Mesothelial cell of epicardium (in vitro differentiated cells): ENCODE measurements at regions not wholly inside any gene's neighbourhood (a gene's known extent, or its start where the extent isn't known, plus 50 kb on each side); places are given as distances from the start of the nearest gene placed in this dataset.

Source experiments
- DNase-seq, 2 experiments: peaks; one replicate each; pipeline ENCODE4 v3.0.0; 2021; ENCODE audit warnings: low spot score in 2 of 2; ENCODE audit not compliant: unreplicated experiment in 2 of 2
- H3K27ac Mint-ChIP-seq: 2 replicates; pipeline ENCODE4 v1.8.0; 2021; ENCODE audit warnings: mixed read lengths
- H3K27me3 Mint-ChIP-seq: 2 replicates; pipeline ENCODE4 v1.8.0; 2021; ENCODE audit warnings: low read depth, mixed read lengths
- H3K36me3 Mint-ChIP-seq: 2 replicates; pipeline ENCODE4 v1.8.0; 2021; ENCODE audit warnings: mixed read lengths
- H3K4me1 Mint-ChIP-seq: 2 replicates; pipeline ENCODE4 v1.8.0; 2021; ENCODE audit warnings: mixed read lengths
- H3K4me3 Mint-ChIP-seq: 2 replicates; pipeline ENCODE4 v1.8.0; 2021; ENCODE audit warnings: mild to moderate bottlenecking, moderate library complexity, mixed read lengths
- H3K9me3 Mint-ChIP-seq: 2 replicates; pipeline ENCODE4 v1.8.0; 2021; ENCODE audit warnings: mixed read lengths
- CTCF ChIP-seq: fragments of 200-600 bp; sonication (generic); IDR thresholded peaks from one replicate; pipeline ENCODE4 v1.5.0; 2021; ENCODE audit warnings: antibody characterized with exemption; ENCODE audit not compliant: unreplicated experiment

- H3K4me1 Mint-ChIP-seq = peaks cover 45% of the 10 kb centered on the region
- DNase-seq = no peak
These were observed 391.1 kb downstream of the ARHGEF28 start for GRCh38 chr5:74017112-74017511.

GRCh38 chr5:74016373-74016772 lies 390.4 kb downstream of the ARHGEF28 start:
- H3K27me3 Mint-ChIP-seq = peaks cover 19% of the 10 kb centered on the region
- peak overlapping the region; percentile 44 for H3K27ac Mint-ChIP-seq
- no peak overlapping the region for H3K4me3 Mint-ChIP-seq
- peaks cover 5% of the 10 kb centered on the region for H3K9me3 Mint-ChIP-seq
- H3K4me1 Mint-ChIP-seq = peaks cover 50% of the 10 kb centered on the region
- no peak for DNase-seq
- H3K36me3 Mint-ChIP-seq = no peaks in the 10 kb centered on the region
- TF ChIP-seq CTCF = no peak

More at GRCh38 chr5:74017112-74017511, 391.1 kb downstream of the ARHGEF28 start:
- no peaks in the 10 kb centered on the region for H3K36me3 Mint-ChIP-seq
- H3K27me3 Mint-ChIP-seq = peaks cover 19% of the 10 kb centered on the region
- H3K9me3 Mint-ChIP-seq = peaks cover 5% of the 10 kb centered on the region
- no peak overlapping the region for H3K4me3 Mint-ChIP-seq
- peak overlapping the region; percentile 32 for H3K27ac Mint-ChIP-seq
- TF ChIP-seq CTCF = no peak

- Mint-ChIP-seq H3K27me3 (peaks cover 19% of the 10 kb centered on the region), H3K4me1 (peaks cover 46% of the 10 kb centered on the region), H3K27ac (no peak overlapping the region), H3K4me3 (no peak overlapping the region), H3K9me3 (peaks cover 5% of the 10 kb centered on the region), H3K36me3 (no peaks in the 10 kb centered on the region)
- no peak for TF ChIP-seq CTCF
- no peak for DNase-seq
These were observed 389.7 kb downstream of the ARHGEF28 start for GRCh38 chr5:74015716-74016115.

- Mint-ChIP-seq H3K36me3 (no peaks in the 10 kb centered on the region), H3K27me3 (peaks cover 4% of the 10 kb centered on the region), H3K4me1 (peaks cover 28% of the 10 kb centered on the region), H3K27ac (no peak overlapping the region), H3K9me3 (no peaks in the 10 kb centered on the region), H3K4me3 (no peak overlapping the region)
- DNase-seq = no peak
- TF ChIP-seq CTCF = no peak
These were observed 387.2 kb downstream of the ARHGEF28 start for GRCh38 chr5:74013222-74013621.

GRCh38 chr5:74009502-74009901 lies 383.5 kb downstream of the ARHGEF28 start:
- H3K4me3 Mint-ChIP-seq = no peak overlapping the region
- H3K4me1 Mint-ChIP-seq = peaks cover 10% of the 10 kb centered on the region
- no peak for DNase-seq
- no peak for TF ChIP-seq CTCF
- H3K27ac Mint-ChIP-seq = no peak overlapping the region
- peaks cover 4% of the 10 kb centered on the region for H3K27me3 Mint-ChIP-seq
- H3K9me3 Mint-ChIP-seq = peaks cover 18% of the 10 kb centered on the region
- H3K36me3 Mint-ChIP-seq = no peaks in the 10 kb centered on the region

- Mint-ChIP-seq H3K27me3 (no peaks in the 10 kb centered on the region), H3K27ac (no peak overlapping the region), H3K36me3 (no peaks in the 10 kb centered on the region), H3K9me3 (peaks cover 24% of the 10 kb centered on the region), H3K4me3 (no peak overlapping the region), H3K4me1 (peaks cover 6% of the 10 kb centered on the region)
- TF ChIP-seq CTCF = no peak
- DNase-seq = no peak
These were observed 381.2 kb downstream of the ARHGEF28 start for GRCh38 chr5:74007193-74007592.
